ENCODE measurements at regions not wholly inside any gene's neighbourhood (a gene's known extent, or its start where the extent isn't known, plus 50 kb on each side); places are given as distances from the start of the nearest gene placed in this dataset.
"Not testable (repeated sequence)": the region's sequence is repeated elsewhere in the genome, so short reads cannot be mapped to it uniquely, and the experiment has no call there.

GRCh38 chr10:9230625-9231024, 1176.1 kb downstream of the GATA3 start:
- in situ Hi-C loops (cut with MboI; ENCODE audit: low sequenced_read_pairs), result no loop called here

- in situ Hi-C loops (cut with MboI; ENCODE audit: low sequenced_read_pairs), result no loop called here
These were observed 1179.7 kb downstream of the GATA3 start for GRCh38 chr10:9234191-9234590.

- in situ Hi-C loops (cut with MboI; ENCODE audit: low sequenced_read_pairs), result no loop called here
These were observed 1183.6 kb downstream of the GATA3 start for GRCh38 chr10:9238041-9238440.

- in situ Hi-C loops (cut with MboI; ENCODE audit: low sequenced_read_pairs), result no loop called here
These were observed 1184.8 kb downstream of the GATA3 start for GRCh38 chr10:9239298-9239697.

- in situ Hi-C loops (cut with MboI; ENCODE audit: low sequenced_read_pairs), result no loop called here
These were observed 1189.5 kb downstream of the GATA3 start for GRCh38 chr10:9243941-9244411.

- in situ Hi-C loops (cut with MboI; ENCODE audit: low sequenced_read_pairs), result no loop called here
These were observed 1190.4 kb downstream of the GATA3 start for GRCh38 chr10:9244864-9245263.

GRCh38 chr10:9253121-9253520, 1198.6 kb downstream of the GATA3 start:
- in situ Hi-C loops (cut with MboI; ENCODE audit: low sequenced_read_pairs), result no loop called here

- in situ Hi-C loops (cut with MboI; ENCODE audit: low sequenced_read_pairs), result no loop called here
These were observed 1199.9 kb downstream of the GATA3 start for GRCh38 chr10:9254353-9254752.

GRCh38 chr10:9260690-9261089, 1206.2 kb downstream of the GATA3 start:
- in situ Hi-C loops (cut with MboI; ENCODE audit: low sequenced_read_pairs), result no loop called here

- in situ Hi-C loops (cut with MboI; ENCODE audit: low sequenced_read_pairs), result no loop called here
These were observed 1208.3 kb downstream of the GATA3 start for GRCh38 chr10:9262770-9263169.

- in situ Hi-C loops (cut with MboI; ENCODE audit: low sequenced_read_pairs), result no loop called here
These were observed 1213.7 kb downstream of the GATA3 start for GRCh38 chr10:9268176-9268575.

- in situ Hi-C loops (cut with MboI; ENCODE audit: low sequenced_read_pairs), result not testable (repeated sequence)
These were observed 1218.8 kb downstream of the GATA3 start for GRCh38 chr10:9273126-9273833.

- in situ Hi-C loops (cut with MboI; ENCODE audit: low sequenced_read_pairs), result no loop called here
These were observed 1219.8 kb downstream of the GATA3 start for GRCh38 chr10:9274206-9274755.

- in situ Hi-C loops (cut with MboI; ENCODE audit: low sequenced_read_pairs), result no loop called here
These were observed 1221.4 kb downstream of the GATA3 start for GRCh38 chr10:9275861-9276260.

- in situ Hi-C loops (cut with MboI; ENCODE audit: low sequenced_read_pairs), result no loop called here
These were observed 1231.2 kb downstream of the GATA3 start for GRCh38 chr10:9285690-9286089.

GRCh38 chr10:9289811-9290210, 1235.3 kb downstream of the GATA3 start:
- in situ Hi-C loops (cut with MboI; ENCODE audit: low sequenced_read_pairs), result no loop called here

GRCh38 chr10:9291081-9291480, 1236.6 kb downstream of the GATA3 start:
- in situ Hi-C loops (cut with MboI; ENCODE audit: low sequenced_read_pairs), result no loop called here

- in situ Hi-C loops (cut with MboI; ENCODE audit: low sequenced_read_pairs), result no loop called here
These were observed 1239.7 kb downstream of the GATA3 start for GRCh38 chr10:9294132-9294663.

- in situ Hi-C loops (cut with MboI; ENCODE audit: low sequenced_read_pairs), result no loop called here
These were observed 1240.4 kb downstream of the GATA3 start for GRCh38 chr10:9294865-9295264.

- in situ Hi-C loops (cut with MboI; ENCODE audit: low sequenced_read_pairs), result no loop called here
These were observed 1241.7 kb downstream of the GATA3 start for GRCh38 chr10:9296190-9296589.

GRCh38 chr10:9297580-9297979, 1243.1 kb downstream of the GATA3 start:
- in situ Hi-C loops (cut with MboI; ENCODE audit: low sequenced_read_pairs), result no loop called here

- in situ Hi-C loops (cut with MboI; ENCODE audit: low sequenced_read_pairs), result no loop called here
These were observed 1245.5 kb downstream of the GATA3 start for GRCh38 chr10:9299966-9300365.

Data from HL-60/S4 treated with retinoic acid at 250 ng/mL for 4 days and 3 days (cell line).